HG03064 (cell line): ENCODE measurements at regions not wholly inside any gene's neighbourhood (a gene's known extent, or its start where the extent isn't known, plus 50 kb on each side); places are given as distances from the start of the nearest gene placed in this dataset.

Experiments used
- ATAC-seq: cut with Tn5 transposase; IDR thresholded peaks from one replicate; pipeline ENCODE4 v1.9.1; 2021; ENCODE audit warnings: low read depth; ENCODE audit not compliant: unreplicated experiment

DNA sequence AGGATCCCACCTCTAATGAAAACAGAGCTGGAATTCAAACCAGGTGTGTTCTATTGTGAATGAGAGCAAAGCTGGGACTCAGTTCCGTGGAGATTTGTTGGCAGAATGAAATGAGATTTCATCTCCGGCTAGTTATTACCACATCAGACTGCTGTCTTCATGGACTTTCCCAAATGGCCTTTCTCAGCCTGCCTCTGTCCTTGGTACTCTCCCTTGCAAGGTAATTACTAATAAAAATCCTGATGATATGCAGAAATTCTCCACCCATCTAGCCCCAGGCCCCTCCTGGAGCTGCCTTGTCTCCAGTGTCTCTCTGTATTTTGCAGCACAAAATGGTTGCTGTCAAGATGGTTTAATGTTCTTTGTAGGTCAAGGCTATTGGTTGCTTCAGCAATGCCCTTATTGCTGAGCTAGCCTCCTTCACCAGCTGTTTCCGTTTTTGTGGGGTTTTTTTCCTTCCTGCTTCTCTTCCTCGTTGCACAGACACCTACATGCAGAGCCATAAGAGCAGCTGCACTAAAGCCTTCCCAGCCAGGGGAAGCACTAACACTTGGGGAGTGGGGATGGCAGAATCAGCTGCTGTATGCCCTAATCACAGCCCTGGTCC, 185.0 kb upstream of the GHITM start:
- no peak for ATAC-seq

DNA sequence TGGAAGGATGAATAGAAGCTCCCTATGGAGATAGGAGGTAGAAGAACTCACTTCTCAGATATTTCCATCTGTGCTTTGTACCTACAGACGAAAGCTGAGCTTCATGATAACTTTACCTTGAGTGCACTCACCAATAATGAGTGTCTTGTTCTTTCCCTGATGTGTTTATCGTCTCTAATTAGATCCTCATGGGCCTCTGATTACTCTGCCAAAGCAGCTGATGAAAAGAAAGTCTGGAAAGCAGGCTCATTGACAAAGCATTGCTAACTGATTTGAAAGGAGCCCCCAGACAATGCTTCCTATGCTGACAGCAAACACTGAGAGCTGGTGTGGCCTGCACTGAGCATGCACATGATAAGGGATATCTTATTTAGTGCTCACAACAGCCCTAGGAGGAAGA, 183.9 kb upstream of the GHITM start:
- no peak for ATAC-seq

DNA sequence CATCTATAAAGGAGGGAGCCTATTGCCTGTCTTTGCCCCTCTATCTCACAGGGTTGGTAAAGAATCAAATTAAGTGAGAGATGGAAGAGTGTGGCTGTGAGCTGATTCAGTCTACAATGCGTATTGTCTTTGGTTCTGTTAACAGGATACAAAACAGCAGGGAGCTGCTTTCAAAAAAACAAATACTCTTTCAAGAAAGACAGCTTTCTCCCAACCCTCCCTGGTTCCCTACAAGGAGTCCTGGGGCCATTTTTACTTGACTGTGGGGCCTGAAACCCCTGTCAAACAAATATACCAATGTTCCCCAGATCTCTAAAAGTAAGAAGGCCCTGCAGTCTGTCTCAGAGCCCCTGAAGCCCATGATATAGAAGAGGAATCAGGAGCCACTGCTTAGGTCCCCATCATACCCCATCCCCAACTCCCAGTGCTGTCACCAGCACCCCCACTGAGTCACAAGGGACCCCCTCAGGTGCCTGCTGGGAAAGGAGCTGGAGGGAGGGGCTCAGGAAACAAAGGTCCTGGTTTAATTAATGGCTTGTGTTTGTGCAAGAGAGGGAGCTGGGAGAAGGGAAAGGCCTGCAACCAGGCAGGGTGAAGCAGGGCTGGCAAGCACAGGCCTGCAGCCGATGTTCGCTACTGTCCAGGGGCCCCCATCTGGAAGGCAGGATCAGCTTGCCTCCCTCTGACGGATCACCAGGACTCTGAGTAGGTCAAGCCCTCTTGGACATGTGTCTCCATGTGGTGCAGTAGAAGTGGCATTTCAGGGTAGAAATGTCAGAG, 182.0 kb upstream of the GHITM start:
- no peak for ATAC-seq

DNA sequence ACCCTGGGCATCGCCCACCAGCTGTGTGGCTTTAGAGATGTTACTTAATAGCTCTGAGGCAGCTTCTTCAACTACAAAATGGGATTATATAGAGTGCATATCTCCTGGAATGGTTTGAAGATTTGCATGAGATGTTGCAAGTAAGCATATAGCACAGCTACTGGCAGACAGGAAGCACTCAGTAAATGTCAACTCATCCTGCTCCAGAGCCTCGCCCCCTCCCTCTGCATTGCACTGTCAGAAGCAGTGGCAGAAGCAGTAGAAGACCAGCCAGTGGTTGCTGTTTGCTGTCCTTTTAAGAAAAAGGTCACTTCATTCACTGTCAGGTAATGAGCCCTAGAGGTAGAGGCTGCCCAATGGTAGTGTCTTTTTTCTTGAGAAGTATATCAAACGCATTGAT, 180.0 kb upstream of the GHITM start:
- no peak for ATAC-seq

DNA sequence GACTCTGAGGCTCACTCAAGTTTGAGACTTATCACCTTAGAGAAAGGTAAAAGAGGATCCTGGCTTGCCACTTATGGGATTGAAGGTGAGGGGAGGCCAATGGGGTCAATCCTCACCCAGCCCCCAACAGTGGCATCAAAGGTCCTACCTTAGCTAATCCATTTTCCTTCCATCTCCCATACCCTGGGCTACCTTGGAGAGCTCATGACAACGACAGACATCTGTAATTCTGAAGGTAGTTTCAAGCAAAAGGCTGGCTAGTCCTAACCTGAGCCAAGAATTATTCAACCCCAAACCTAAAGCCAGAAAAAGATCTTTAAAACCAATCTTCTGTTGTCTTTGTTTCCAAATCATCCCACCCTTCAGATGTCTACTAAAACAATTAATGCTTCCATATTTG, 179.2 kb upstream of the GHITM start:
- ATAC-seq: no peak

DNA sequence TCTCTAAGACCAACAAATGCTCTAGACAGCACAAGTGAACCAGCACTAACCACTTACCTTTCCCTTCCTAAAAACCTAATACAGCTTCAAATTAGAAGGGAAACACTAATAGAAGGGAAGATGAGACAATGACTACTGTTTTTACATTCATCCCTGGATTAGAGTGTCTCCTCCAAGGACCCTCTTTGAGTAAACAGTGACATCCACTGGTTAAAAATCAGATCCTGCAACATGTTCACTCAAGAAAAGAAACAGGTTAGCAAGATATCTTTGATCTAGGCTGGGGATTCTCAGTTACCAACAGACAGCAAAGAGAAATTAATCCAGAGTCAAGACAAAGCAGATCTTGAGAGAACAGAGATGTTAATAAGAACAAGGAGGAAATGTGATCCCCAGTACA, 177.7 kb upstream of the GHITM start:
- no peak for ATAC-seq

DNA sequence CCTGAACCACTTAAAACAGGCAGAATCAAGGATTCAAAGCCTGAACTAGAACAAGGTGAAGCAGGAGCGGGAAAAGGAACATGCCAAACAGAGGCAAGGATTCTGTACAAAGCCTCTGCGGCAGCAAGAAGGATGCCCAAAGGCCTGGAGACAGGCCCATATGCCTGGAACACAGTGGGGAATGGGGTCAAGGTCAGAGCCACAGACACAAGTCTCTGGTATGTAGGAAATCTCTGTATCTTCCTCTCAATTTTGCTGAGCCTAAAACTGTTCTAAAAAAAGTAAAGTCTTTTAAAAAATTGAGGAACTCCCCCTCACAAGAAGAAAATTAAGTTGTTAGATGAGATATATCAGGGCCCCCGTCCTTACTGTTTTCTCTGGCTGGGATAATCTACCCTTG, 175.9 kb upstream of the GHITM start:
- ATAC-seq: no peak

DNA sequence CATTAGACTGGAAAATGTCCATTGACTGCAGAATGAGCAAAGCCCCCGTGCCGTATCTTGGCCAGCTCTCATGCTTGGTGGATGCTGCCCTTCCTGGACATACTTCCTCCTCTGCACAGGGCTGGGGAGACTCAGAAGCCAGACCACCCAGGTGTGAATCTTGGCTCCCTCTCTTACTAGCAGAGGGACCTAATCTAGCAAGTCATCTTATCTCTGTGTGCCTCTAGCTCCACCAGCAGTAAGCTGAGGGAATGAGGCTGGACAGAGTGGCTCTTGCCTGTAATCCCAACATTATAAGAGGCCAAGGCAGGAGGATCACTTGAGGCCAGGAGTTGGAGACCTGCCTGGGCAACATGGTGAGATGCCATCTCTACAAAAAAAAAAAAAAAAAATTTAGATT, 173.8 kb upstream of the GHITM start:
- no peak for ATAC-seq

DNA sequence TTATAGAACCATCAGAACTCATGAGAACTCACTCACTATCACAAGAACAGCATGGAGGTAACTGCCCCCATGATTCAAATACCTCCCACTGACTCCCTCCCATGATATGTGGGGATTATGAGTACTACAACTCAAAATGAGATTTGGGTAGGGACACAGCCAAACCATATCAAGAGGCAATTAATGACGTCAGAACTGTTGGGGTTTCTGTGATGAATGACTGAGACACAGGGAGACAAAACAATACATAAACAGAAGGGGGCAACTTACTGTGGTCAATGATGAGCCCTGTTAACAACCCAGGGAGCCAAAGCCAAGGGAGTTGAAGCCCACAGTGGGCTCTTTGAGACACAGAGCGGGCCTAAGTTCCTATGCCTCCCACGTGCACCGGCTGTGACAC, 171.3 kb upstream of the GHITM start:
- ATAC-seq: no peak

DNA sequence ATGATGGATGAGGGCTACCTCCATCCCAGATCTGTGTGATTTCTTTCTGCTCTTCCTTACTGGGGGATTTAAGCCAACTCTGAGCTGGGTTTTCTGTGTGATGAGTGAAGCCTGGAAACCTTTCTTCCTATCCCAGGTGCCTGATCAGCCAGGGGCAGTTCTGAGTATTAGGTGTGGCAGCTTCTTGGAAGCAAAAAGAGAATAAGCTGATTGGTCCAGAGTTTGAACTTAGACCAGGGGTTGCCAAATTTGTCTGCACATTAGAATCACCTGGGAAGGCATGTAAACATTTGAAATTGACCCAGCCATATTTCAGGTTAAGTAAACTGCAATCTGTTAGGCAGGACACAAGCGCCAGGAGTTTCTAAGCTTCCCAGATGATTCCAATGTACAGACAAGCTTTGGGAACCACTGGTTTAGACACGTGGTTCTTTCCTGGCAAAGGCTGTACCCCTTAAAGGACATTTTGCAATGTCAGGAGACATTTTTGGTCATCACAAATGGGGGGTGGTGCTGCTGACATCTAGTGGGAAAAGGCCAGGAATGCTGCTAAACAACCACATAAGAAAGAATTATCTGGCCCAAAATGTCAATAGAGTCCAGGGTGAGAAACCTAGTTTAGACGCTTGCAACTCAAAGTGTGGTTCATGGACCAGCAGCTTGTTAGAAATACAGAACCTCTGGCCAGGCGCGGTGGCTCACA, 160.5 kb upstream of the GHITM start:
- no peak for ATAC-seq

DNA sequence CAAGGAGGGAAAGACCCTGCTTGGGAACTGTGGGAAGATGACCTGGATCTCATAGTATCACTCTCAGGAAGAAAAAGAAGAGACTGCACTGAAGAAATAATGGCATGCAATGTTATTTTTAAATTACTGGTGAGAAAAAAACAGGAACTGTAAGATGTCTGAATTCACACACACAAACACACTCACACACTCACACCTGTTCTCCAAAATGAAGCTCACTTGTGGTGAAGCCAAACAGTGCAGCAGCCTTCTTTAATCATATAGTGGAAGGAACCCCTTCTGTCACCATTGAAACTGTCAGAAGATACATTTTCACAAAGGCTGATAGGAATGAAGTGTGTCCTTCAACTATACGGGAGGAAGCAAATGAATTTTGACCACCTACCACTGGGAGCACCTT, 156.5 kb upstream of the GHITM start:
- ATAC-seq: no peak

DNA sequence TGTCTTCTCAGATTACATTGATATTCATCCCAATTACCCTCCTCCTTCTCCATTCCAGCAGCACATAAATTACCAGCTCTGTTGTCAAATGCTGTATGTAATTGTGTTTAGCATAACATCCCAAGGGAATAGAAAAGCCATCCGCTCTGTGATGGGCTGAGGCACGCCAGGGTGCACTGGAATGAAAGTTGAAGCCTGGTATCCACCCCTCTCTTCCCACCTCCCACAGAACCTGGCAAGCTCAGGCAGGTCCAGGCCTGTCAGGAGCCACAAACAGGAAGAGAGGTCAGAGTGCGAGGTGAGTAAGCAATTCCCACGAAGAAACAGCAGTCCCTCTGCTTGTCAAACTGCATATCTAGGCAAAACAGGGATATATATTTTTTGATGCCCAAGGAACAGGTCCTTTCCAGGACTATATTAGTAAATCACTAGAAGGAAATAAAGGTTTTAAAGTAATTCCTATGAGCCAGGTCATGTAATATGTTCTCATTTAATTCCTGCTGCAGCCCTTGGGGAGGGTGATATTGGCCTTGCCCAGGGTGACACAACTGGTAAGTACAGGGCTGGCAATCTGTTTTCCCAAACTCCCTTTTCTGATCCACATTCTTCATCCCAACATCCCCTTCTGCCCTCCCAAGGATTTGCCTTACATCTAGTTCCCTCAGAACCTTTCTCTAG, 155.6 kb upstream of the GHITM start:
- no peak for ATAC-seq

DNA sequence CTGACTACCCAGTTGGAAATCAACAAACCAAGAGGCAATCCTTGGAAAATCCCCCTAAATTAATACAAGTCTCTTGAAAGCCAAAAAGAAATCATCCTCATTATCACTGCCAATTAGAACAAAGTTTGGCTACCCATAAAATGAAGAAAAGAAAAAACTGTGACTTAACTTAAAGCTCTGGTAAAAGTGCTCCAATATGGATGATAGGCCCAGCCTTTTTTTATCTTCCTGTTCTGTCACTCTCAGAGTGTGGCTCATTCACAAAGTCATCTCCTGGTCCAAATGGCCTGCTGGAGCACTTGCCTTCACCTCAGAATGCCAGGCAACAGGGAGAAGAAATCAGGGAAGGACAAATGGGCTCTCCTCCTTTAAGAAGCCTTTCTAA, 155.1 kb upstream of the GHITM start:
- ATAC-seq: no peak

DNA sequence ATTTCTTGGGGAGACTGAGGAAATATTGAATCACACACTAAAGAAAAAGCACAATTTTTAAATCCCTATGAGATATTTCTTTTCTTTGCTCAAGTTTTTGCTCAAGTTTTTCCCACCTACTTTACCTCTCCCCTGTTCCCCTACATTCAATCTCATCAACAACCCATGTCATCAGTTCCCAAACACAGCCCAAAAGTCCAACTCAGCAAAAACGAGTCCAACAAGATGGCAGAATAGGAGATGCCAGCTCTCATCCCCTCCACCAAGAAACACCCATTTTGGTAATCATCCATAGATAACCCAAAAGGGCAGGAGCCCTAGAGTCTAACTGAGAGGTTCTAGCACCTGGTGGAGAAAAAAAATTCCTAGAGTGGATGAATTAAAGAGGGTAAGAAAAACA, 152.5 kb upstream of the GHITM start:
- ATAC-seq: no peak

DNA sequence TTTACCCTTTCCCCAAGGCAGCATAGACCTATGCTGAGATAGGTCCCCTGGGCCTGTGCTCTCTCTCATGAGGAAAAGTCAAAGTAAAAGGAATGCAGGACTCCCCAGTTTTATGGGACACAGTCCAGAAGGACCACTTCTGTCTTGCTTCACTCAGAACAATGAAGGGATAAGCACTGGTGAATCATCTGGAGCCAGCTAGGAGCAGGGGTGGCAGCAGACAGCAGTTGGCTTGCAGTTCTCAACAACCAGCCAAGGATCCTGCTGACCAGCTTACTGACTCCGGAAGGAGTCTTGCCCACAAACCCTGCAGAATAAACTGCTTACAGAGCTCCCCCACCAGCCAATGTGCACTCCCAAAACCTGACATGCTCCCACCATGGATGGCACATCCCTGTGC, 152.1 kb upstream of the GHITM start:
- no peak for ATAC-seq

DNA sequence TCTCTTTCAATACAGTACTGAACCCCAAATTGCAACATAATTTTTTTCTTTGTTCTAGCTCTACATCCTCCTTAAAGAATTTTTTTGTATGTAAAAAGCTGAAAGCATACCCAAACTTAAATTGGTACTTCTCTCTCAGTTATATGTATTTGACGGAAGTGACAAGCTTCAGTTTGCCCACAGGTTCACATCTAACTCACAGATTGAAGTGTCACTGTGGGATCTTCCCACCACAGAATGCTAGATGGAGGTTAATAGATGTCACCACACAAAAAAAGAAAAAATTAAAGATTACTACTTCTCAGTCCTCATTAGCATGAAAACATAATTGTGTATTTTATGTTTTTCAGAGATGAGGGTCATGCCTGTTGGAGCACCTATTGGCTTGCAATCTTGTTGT, 150.9 kb upstream of the GHITM start:
- no peak for ATAC-seq

DNA sequence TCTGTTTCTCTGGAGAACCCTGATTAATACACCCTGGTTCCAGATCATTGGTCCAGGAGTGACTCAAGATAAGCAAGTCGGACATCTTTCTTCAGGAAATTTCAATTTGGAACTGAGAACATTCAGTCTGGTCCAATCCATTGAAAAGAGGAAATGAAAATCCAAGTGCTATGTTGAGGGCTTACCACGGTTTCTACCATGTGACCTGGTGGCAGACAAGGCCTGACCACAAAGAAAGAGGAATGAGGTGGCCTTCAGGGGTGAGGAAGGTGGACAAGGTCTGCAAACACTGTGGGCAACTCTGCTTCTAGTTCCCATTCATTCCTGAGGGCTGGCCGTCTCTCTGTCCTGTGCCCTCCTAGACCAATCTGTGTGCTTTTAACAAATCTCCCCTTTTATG, 149.2 kb upstream of the GHITM start:
- peak; percentile 88 for ATAC-seq

DNA sequence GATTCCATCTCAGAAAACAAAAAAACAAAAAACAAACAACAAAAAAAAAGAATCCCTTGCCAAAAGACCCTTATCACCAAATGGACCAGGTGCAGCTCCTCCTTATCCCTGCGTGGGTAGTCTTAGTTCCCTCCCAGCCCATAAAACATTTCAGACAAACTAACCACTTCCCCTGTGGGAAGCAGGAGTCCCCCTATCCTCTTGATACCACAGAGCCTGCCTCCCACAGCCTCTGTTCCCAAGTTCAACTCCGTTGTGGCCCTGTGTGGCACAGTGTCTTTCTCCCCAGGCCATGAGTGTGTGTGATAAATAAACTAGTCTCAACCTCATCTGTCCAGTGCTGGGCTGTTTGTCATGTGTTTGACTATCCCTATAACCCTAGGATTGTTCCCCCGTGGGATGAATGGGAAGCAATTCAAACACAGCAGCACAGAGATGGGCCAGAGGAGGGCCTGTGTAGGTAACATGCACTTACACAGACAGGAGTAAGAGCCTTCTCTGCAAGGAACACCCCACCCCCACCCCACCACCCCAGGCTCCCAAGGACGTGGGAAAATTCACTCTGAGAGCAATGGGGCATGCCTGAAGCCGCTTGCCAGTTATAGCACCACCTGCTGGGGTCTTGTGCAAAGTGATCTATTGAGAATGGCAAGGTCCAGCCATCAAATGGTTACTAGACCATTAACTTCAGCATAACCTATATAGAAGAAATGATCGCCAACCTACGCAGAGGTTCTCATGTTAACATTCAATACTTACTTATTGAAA, 147.1 kb upstream of the GHITM start:
- ATAC-seq: no peak

DNA sequence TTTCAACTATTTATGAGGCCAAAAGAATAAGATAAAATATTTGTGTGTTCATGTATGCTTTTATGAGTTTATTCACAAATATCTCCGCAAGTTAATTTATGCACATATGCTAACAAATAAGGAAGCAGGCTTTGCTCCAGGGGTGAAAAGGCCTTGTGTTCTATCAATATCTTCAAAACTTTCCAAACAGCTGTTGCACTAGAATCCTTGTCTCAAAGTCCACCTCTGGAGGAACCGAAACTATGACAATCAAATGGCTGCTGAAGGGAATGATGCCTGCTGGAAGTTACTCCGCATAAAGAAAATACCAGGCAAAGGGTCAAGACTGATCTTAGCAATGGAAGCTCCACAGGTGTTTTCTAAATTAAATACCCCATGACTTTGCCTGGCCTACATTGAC, 145.0 kb upstream of the GHITM start:
- ATAC-seq: no peak

DNA sequence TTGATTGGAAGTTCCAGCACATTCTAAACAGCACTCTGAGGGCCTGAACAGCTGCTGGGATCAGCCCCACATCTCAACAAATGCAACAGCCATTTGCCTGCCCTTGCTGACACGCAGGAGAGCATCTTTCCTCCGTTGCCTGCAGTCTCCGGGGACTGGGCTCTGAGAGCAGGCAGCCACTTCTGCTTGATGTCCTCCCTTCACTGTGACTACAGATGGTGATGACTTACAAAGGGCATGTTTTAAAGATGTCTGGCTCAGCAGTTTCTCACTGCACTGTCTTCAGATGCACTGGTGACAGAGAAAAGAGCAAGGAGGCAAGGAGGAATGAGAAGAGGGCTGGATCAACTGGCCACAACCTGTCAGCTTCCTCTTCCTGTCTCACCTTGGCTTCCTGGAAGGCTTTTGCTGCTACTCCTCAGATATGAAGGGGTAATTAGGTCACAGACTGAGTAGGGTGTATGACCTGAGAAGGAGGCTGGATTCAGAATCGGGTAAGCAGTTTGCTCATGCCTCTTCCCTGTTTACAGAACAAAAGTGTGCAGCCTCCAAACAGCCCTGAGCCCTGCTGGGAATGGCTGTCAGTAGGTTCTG, 143.5 kb upstream of the GHITM start:
- no peak for ATAC-seq
